ENCODE measurements at regions not wholly inside any gene's neighbourhood (a gene's known extent, or its start where the extent isn't known, plus 50 kb on each side); places are given as distances from the start of the nearest gene placed in this dataset.

GRCh38 chr2:138327967-138328366 lies 173.6 kb upstream of the SPOPL start:
- no peak for TF ChIP-seq CTCF (IDR thresholded peaks at IDR 0.05; ENCODE audit: extremely low read depth, insufficient read depth, missing control alignments)
- no peak for DNase-seq (ENCODE audit: low spot score)
- in situ Hi-C loops (cut with MboI; ENCODE audit: low pct_unique_long_range_greater_than_20kb, low sequenced_read_pairs, unreplicated experiment) = no loop called here

- DNase-seq (ENCODE audit: low spot score) = no peak
- no peak for TF ChIP-seq CTCF (IDR thresholded peaks at IDR 0.05; ENCODE audit: extremely low read depth, insufficient read depth, missing control alignments)
- in situ Hi-C loops (cut with MboI; ENCODE audit: low pct_unique_long_range_greater_than_20kb, low sequenced_read_pairs, unreplicated experiment) = no loop called here
These were observed 172.4 kb upstream of the SPOPL start for GRCh38 chr2:138329162-138329561.

- DNase-seq (ENCODE audit: low spot score) = no peak
- TF ChIP-seq CTCF (IDR thresholded peaks at IDR 0.05; ENCODE audit: extremely low read depth, insufficient read depth, missing control alignments) = no peak
- in situ Hi-C loops (cut with MboI; ENCODE audit: low pct_unique_long_range_greater_than_20kb, low sequenced_read_pairs, unreplicated experiment) = no loop called here
These were observed 172.0 kb upstream of the SPOPL start for GRCh38 chr2:138329591-138329990.

DNA sequence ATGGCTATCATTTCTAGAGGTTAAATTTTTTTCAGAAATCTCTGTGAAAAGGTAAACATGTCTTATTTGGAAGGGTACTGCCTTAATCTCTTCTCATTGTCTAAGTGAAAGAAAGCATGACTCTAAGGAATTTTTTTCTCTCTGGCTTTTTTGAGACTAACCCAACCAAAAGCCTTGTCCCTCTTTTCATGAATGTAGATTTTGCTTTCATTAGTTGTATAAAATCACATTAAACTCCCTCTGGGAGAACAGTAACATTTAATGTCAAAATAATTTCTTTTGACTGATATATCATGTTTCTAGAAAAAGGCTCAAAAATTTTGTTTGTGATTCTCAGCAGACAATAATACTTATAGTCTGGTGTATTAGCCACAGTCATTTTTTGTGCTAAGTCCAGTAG lies 168.4 kb upstream of the SPOPL start:
- no peak for DNase-seq (ENCODE audit: low spot score)
- in situ Hi-C loops (cut with MboI; ENCODE audit: low pct_unique_long_range_greater_than_20kb, low sequenced_read_pairs, unreplicated experiment) = no loop called here
- no peak for TF ChIP-seq CTCF (IDR thresholded peaks at IDR 0.05; ENCODE audit: extremely low read depth, insufficient read depth, missing control alignments)

- TF ChIP-seq CTCF (IDR thresholded peaks at IDR 0.05; ENCODE audit: extremely low read depth, insufficient read depth, missing control alignments) = no peak
- in situ Hi-C loops (cut with MboI; ENCODE audit: low pct_unique_long_range_greater_than_20kb, low sequenced_read_pairs, unreplicated experiment) = no loop called here
- no peak for DNase-seq (ENCODE audit: low spot score)
These were observed 167.9 kb upstream of the SPOPL start for GRCh38 chr2:138333677-138334076.

GRCh38 chr2:138334323-138334722 lies 167.2 kb upstream of the SPOPL start:
- no peak for TF ChIP-seq CTCF (IDR thresholded peaks at IDR 0.05; ENCODE audit: extremely low read depth, insufficient read depth, missing control alignments)
- in situ Hi-C loops (cut with MboI; ENCODE audit: low pct_unique_long_range_greater_than_20kb, low sequenced_read_pairs, unreplicated experiment) = no loop called here

GRCh38 chr2:138335036-138335435 lies 166.5 kb upstream of the SPOPL start:
- no peak for TF ChIP-seq CTCF (IDR thresholded peaks at IDR 0.05; ENCODE audit: extremely low read depth, insufficient read depth, missing control alignments)
- in situ Hi-C loops (cut with MboI; ENCODE audit: low pct_unique_long_range_greater_than_20kb, low sequenced_read_pairs, unreplicated experiment) = no loop called here
- no peak for DNase-seq (ENCODE audit: low spot score)

More at GRCh38 chr2:138334323-138334722, 167.2 kb upstream of the SPOPL start:
- no peak for DNase-seq (ENCODE audit: low spot score)
